DMS 273 (cell line): ENCODE measurements at regions not wholly inside any gene's neighbourhood (a gene's known extent, or its start where the extent isn't known, plus 50 kb on each side); places are given as distances from the start of the nearest gene placed in this dataset.

Experiments
- DNase-seq: peaks from one replicate; lab custom pipeline; 2025; ENCODE audit not compliant: unreplicated experiment; lab: John Stamatoyannopoulos, UW

DNA sequence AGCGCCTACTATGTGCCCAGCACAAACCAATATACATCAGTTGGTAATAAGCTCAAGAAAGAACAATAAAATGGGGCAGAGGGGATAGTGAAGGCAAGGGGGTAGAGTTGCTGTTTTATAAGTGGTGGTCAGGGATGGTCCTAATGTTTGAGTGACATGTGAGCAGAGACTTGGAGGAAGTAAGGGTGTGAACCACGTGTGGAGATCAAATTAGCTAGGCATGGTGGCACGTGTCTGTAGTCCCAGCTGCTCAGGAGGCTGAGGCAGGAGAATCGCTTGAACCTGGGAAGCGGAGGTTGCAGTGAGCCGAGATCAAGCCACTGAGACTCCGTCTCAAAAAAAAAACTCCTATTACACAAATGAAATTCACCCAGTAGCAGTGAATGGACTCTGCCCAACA, 56.5 kb downstream of the IRX6 start:
- no peak for DNase-seq

DNA sequence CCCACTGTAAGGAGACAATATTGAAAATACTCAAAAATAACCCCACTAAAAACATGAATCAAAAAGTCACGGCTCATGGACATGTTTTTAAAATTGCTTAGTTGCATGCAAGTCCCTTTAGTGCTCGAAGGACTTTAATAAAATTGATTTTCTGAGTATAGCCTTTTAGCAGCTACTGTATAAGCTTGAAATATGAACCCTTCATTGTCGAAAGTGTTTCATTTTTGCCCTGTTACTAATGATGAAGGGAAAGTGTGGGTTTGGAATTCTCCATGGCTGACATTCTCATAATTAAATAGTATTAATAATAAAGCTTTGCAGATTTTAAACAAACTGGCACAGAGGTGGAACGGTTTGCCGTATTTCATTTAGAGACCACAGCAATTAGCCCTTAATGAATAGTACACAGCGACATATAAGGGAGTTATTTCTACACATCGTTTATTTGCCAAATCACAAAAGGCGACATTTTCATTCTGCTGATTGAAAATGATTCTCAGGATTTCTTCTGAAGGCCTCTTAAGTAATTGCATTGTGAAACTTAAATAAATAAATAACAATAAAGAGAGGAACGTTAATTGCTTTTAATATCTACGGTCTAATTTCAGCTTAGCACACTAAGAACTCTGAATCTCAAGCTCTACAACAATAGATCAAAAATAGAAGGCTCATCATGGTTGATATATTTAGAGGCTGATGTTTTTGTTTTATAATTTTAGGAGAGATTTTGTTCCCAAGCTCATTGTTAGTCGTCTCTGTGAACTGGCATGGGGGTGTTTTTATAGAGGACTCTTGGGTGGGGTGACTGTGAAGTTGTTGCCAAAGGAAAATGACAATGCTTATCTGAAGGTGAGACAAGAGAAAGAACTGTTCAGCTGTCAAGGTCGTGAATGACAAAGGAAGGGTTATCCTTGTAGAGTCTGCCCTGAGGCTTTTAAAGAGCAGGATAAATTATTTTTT, 60.6 kb downstream of the IRX6 start:
- no peak for DNase-seq

DNA sequence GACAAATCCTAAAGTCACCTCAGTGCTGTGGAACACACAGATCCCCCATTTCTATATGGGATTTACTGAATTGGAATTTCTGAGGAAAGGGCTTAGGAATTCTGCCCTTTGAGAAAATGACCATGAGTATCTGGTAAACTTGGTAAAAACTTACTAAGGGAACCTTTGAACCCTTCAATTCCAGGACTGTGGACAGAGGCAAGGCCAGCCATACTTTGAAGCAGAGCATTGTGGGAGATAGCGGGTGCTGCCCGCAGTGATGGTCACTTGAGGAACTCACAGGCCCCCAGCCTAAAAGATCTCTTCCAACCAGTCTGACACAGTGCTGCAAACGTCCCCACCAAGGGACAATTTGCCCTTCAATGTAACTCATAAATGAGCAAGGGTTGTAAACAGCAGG, 61.4 kb downstream of the IRX6 start:
- no peak for DNase-seq

DNA sequence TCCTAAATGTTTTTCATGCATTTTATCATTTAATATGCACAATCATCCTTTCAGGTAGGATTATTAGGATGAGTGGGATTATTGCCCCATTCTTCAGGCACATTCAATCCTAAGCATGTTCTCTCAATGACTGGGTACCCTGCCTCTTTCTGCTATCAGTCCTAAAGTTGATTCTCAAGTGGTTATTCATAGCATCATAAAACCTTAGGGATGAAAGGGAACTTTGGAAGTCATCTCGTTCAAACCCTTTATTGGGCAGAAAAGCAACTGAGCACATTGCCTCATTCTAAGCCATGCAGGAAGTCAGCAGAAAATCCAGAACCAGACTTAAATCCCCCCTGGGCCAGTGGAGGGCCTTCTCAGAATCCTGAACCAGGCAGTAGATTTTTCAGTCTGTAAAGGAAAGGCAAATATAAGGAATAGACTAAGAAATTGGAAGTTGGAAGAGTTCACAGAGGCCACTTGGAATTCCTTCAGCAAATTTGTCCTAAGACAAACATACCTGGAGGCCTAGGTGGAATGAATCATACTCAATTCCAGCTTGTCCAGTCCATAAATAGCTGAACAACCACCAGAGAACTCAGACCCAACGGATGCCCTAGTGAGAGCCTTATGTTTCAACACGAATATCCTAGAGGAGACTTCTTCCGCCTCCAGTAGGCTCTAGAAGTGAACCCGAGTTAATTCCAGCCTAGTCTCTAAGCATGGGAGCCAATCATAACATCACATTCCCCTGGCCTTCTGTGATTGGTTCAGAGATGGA, 62.7 kb downstream of the IRX6 start:
- no peak for DNase-seq

DNA sequence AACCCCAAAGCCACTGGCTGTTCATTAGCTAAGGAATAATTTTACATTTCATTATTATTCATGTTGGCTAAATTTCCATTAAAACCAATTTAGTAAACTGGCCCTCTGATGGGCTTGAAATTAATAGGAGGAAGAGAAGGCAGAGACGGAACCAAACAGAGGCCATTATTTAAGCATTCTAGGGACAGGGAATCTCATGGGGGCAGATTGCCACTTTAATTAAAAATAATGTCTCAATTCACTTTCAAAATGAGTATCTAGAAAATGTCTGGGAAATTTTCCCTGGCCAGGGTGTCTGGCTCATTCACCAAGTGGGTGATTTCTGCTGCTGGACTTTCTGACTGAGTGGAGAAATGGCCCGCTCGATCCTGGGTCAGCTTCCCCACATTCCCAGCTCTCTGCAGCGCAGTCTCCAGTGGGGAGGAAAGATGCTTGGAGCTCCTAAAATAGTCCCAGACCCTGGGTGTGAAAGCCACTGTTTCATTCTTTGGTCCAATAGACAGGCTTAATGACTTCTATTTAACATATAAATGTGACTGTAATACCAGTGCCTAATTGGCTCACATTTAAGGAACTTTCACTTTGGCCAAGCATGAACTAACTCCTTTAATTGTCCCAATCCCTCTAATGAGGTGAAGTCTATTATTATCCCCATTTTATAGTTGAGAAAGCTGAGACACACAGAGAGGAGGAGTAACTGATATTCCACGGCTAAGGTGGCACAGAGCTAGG, 64.3 kb downstream of the IRX6 start:
- DNase-seq, result no peak

DNA sequence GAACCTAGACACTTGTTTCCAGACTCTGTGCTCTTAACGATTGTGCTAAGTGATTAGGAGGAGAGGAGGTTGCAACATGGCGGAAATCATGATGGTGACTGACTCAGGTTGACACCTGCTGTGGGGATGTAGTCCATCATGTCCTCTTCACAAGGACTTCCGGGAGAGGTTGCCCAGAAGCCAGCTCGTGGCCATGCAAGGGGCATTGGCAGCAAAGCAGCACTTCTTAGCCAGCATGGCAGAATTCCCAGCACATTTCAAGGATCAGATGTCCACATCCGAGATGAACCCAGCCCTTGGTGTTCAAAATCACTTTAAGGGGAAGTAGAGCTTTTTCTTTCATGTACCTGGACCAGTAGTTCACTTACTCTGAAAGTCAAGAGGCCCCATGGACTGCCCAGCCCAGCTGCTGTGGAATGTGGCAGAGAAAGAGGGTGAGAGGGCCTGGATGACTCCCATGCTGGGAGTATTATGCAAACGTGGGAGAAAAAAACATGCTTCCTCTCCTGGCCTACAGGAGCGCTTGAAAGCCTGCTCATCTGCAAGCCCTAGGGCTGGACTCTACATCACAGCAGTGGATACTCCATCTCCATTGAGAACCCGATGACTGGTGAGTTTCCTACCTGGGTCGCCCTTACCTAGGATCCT, 65.5 kb downstream of the IRX6 start:
- DNase-seq, result no peak

DNA sequence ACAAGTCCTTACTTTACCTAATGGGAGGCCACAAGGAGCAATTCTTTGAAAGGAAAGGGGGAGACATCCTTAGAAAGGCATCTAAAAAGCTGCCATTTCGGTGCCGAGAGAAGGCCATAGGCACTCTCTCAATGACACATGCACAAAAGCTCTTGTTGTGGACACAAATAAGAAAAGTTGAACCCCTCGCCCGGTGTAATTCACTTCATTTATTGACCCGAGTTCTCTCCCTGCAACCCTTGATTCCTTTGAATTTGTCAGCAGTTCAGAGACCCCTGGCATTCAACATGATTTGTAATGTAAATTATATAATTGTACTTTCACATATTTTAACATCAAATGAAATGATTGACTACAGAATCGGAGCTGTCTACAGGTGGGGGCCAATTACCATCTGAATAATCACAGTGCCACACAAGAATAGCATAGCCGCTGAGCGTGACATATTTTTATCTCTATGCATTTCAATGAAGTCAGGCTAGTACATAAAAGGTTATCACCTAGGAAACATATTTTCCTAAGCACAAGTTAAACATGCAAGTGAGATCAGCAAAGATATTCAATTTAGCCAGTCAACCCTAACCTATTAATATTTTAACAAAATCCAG, 66.7 kb downstream of the IRX6 start:
- no peak for DNase-seq

DNA sequence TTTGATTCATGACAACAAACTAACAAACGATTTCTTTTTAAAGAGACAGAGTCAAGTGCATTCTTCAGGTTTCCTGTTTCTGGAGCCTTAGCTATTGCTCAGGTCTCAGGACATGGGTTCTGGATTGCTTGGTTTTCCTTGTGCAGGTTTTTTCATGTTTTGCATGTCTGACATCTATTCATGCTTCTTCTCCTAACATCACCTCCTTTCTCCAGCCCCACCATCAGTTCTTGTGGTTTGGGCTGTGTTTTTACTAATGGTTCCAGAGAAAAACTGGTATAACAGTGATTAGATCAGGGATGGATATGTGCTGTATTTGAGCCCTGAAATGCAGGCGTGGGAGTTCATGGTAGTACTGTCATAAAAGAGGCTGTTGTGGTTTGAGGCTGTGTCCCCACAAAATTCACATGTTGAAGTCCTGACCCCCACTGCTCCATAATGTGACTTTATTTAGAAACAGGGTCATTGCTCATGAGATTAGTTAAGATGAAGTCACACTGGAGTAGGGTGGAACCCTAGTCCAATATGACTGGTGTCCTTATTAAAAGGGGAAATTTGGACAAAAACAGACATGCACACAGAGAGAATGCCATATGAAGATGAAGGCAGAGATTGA, 67.9 kb downstream of the IRX6 start:
- no peak for DNase-seq

DNA sequence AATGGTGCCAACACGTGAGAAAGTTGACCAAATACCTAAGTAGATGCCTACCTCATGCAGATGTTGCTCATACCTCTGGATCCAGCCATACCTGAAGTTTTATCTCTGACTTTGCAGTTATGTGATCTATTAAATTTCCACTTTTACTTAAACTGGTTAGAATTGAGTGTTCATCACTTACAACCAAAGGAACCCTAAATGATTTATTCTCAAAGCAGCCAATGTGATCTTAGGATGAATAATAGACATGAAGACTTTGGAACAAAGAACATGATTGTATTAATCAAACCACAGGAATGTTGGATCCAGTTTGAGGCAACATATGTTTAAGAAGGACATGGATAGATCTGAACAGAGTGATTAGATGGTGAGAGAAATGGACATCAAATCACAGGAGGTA, 68.7 kb downstream of the IRX6 start:
- DNase-seq, result no peak

DNA sequence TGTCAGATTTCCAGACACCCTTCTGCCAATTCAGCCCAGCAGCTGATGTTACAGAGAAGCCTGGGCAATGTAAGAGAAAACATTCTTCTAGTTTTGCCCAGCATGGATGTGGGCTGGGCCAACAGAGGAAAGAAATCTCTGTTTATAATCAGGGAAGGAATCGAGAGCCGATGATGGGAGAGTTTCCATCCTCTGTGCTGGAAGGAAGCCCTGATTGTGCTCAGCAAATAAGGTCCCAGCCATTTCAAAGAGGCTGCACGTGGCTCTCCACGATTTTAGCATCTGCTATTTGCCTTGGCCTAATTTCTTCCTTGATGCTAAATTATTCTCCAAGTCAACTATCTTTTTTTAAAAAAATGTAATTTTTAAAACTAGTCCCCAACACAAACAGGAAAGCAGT, 70.0 kb downstream of the IRX6 start:
- DNase-seq, result no peak

DNA sequence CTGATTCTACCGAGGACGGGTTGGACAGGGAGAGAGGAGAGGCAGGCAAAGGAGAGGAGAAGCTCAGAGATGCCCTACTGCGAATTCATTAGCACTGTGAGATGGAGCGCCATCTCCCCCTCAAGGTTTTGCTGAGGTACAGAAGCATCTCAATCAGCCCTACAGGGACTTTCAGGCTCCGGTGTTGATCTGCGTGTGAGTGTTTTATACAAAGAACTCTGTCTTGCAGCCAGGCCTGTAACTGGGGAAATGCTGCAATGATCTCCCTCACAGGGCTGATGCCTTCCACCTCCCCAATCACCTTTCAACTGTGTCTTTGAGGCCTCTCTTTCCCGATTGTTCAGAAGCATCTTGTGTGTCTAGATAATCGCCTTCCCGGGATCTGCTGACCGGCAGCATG, 74.8 kb downstream of the IRX6 start:
- no peak for DNase-seq

DNA sequence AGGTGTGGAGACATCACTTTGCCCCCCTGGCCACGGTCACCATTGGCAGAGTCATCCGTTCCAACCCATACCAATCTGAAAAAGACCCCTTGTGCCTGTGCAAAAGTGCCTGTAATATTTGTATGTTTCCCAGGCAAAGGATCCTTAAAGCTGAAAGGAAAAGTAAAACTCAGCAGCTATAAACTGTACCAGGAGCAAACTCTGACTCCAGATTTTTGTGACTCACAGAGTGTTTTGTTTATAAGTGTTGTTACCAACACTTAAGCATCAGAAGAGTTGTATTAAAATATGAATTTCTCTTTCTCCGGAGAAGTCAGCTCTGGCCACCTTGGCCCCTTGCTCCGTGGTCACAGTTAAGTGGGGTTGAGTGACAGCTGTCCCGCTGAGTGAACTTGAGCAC, 75.9 kb downstream of the IRX6 start:
- no peak for DNase-seq

DNA sequence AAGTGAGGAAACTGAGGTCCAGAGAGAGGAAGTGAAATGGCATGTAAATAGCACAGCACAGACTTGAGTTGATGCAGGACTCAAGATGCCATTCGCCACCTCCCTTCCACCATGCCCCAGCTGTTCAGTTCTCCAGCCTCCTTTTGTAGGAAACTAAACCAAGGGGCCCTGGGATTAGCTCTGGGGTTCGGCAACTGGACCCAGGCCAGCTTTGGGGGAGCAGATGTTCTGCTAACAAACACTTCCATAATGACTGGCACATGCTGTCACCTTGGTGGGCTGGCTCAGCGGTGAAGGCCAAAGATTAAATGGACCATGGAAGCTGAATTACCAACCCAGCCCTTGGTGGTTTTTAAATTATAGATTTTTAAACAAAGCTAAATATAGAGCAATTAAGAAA, 77.0 kb downstream of the IRX6 start:
- peak; percentile 75 for DNase-seq

DNA sequence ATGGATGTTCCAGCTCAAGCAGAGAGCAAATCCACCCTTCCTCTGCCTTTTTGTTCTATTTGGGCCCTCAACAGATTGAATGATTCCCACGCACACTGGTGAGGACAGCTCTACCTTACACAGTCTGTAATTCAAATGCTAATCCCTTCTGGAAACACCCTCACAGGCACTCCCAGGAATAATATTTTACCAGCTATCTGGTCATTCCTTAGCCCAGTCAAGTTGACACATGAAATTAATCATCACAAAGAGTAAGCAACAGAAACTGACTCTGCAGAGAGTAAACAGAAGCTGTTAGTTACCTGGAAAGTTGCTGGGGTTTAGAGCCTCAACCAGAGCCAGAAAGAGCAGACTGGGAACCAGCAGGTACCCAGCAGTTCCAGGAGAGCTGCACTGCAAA, 75.5 kb upstream of the MMP2 start:
- DNase-seq, result no peak

DNA sequence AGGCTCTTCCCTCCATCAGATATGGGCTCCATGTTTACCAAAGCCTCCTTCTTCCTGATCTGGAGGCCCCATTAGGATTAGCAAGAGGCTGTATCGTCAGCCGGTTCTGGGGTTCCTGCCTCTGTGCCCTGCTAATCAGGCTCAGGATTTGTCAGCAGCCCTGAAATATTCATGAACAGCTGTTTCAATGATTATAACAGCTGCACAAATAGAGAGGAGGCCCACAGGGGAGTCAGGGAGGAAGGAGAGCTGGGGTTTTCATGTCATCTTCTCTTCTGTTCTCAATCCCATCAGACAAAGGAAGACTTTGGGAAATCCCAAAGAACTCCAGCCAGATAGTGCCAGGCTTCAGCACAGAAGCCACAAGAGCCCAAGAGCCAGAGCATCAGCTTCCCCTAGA, 72.3 kb upstream of the MMP2 start:
- DNase-seq, result peak; percentile 23

DNA sequence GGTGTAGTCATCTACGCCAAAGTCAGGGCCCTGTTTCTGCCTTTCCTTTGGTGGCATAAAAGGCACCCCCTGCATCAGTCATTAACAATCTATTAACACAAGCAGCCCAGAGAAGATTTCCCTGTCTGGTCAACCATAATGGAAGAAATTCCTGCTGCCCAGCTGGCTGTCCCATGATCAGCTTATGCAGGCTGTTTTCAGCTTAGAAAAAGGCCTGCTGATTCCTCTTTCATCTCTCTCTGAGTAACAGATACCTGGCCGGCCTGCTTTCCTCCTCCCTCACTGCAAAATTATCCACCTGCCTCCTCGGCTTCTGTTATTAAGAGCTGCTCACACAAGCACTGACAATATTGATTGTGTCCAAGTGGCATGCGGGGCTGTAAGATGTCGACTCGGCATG, 70.3 kb upstream of the MMP2 start:
- DNase-seq, result no peak

DNA sequence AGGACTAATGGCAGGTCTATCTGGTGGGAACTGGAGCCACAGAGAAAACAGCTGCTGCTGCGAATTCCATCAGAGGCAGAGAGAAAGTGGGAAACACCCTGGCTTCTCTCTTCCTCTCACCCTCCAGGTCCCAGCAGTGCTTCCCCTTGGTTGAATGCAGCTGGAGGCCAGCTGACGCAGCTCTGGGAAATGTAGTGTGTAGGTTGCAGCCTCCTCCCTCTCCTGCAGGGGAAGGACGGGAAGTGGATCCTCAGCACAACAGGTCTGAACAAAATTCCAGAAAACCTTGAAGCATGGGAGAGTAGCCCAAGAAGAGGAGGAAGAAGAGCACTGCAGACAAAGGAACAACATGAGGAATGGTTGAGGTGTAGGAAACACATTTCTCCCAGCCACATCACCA, 67.8 kb upstream of the MMP2 start:
- DNase-seq, result no peak

DNA sequence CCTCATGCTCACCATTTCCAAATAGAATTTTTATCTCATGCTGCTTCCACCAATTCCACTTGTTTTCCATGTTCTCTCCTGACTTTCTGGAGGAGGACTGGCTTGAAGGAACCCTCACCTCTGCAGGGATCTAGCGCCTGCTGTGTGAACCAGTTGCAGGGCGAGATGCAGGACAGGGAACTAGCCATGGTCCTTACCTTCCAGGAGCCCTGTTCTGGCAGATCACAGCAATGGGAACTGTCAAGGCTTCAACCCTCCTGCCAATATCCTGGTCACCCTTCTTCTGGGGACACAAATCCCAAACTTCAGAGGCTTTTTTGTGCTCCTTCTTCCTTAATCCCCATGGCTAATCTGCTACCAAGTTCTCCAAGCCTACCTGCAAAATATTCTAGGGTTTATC, 60.4 kb upstream of the MMP2 start:
- DNase-seq, result no peak

DNA sequence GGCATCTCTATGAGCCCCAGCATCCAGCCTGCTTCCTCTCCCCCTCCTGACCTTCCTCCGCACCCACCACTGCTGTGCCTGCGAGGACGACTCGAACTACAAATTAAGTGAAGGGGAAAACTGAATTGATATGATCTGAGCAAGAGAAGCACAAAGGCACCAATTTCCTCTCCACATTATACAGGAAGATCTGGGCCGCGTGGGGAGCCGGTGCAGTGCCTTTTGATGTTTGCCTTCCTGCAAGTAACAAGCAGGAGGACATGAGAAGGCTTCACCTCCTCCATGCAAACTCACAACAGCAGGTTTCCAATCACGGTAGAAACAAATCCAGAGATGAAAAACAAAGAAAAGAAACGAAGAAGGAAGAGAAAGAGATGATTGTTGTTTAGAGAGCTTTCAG, 57.8 kb upstream of the MMP2 start:
- no peak for DNase-seq

DNA sequence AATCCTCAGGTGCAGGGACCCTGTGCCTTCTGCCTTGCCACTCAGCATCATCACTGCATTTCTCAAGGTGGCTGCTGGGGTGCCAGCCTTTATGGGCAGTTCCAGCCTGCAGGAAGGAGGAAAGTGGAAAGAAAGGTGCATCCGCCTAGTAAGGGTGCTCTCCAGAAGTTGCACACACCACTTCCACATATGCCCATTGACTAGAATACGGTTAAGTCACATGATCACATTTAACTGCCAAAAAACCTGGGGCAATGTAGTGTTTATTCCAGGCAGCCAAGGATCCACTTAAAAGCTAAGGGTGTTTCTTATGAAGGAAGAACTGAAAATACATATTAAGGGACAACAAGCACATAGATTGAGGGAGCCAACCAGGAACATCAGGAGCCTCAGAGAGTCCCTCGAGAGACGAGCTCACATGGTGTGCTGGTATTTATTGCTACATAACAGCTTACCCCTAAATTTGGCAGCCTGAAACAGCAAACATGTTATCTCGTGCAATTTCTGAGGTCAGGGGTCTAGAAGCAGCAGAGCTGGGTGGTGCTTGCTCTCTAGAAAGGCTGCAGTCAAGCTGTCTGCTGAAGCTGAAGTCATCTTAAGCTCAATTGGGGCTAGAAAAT, 52.0 kb upstream of the MMP2 start:
- no peak for DNase-seq
